Occipital lobe (tissue), 1 donor: ENCODE measurements at regions not wholly inside any gene's neighbourhood (a gene's known extent, or its start where the extent isn't known, plus 50 kb on each side); places are given as distances from the start of the nearest gene placed in this dataset.
"Not testable (repeated sequence)": the region's sequence is repeated elsewhere in the genome, so short reads cannot be mapped to it uniquely, and the experiment has no call there.

ENCODE experiments used
- DNase-seq: peaks from one replicate; lab custom pipeline; 2025; lab: John Stamatoyannopoulos, UW

GRCh38 chr20:51305316-51306052, 237.0 kb downstream of the NFATC2 start:
- DNase-seq, result no peak

DNA sequence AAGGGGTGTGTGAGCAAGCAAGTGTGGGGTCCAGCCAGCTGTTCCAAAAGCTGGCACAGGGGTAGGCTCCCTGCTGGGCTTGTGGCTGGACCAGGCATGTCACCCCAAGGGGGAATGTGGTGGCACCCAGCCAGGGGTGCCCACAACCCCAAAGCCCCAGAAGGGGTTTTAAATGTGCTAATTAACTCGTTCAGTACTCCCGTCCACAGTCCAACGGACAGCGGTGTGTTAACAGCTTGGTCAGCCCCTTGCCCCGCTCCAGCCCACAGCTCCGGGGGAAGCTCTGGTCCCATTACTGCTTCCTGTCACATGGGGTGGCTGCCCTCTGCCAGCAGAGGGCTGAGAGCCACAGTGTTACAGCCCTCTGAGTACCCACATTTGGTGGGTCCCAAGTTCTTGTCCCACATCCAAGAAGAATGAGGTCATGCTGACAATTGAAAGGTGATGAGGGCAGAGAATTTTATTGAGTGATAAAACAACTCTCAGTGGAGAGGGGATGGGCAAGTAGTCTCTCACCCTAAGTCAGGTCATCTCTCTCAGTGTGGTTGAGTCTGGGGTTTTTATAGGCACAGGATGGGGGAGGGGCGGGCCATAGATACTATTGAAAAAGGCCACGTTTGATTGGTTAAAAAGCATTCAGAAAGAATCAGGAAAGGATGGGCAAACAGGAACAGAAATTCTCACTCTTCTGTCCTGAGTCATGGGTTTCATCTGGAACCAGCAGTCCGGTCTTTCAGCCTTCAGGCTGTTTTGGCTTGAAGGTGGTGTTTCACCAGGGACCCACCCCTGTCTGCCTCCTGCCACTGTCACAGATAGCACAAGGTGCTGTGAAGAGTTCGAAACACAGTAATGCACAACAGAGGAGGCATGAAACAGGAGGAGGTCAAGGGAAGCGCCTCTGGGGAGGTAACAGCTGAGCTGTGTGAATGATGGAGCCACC, 238.5 kb downstream of the NFATC2 start:
- DNase-seq, result no peak

DNA sequence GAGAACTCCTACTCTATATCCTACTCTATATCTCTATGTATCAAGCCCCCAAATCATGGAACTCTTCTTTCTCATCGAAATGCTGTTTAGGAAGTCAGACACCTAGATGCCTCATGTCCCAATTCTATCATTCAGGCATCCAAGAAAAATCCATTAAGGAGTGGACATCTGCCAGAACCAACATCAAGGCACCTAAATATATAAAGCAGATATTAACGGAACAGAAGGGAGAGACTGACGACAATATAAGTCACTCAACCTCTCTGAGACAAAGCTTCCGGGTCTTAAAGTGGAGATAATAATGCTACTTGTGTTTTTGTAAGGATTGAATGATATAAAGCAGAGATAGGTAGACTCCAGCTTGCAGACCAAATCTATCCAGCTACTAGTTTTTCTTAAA, 241.5 kb downstream of the NFATC2 start:
- DNase-seq, result no peak

GRCh38 chr20:51300104-51300503, 242.4 kb downstream of the NFATC2 start:
- no peak for DNase-seq

DNA sequence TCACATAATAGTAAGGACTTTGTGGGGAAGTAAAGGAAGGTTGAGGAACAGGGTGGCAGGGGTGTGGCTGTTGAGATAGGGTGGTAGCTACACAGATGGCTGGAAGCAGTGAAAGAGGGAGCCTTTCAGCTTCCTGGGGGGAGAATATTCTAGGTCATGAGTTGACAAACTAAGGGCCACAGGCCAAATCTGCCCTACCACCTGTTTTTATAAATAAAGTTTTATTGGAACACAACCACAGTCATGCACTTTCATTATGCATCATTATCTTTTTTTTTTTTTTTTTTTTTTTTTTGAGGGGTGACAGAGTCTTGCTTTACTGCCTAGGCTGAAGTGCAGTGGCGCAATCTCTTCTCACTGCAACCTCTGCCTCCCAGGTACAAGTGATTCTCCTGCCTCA, 243.1 kb downstream of the NFATC2 start:
- no peak for DNase-seq

GRCh38 chr20:51298141-51298749, 244.3 kb downstream of the NFATC2 start:
- DNase-seq, result no peak

- no peak for DNase-seq
Observed at GRCh38 chr20:51287628-51288413, 254.7 kb downstream of the NFATC2 start.

- no peak for DNase-seq
Observed at GRCh38 chr20:51286758-51287157, 255.8 kb downstream of the NFATC2 start.

DNA sequence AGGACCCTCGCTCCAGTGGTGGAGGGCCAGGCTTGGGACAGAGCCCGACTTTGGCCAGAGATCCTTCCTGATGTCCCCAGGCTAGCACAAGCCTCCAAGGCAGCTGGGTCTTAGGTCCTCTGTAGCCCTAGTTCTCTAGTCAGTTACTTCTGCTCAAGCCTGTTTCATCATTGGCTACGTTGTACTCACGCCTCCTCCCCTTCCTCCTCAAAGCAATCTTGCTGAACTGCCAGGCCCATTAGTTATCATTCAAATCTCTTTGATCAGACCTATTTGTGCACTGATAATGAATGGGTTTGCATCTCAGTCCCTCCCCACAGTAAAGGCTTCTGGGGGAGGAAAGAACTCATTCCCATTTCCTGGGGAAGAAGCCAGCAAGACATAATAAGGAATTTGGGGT, 256.8 kb downstream of the NFATC2 start:
- no peak for DNase-seq

- no peak for DNase-seq
Observed at GRCh38 chr20:51284871-51285270, 257.6 kb downstream of the NFATC2 start.

DNA sequence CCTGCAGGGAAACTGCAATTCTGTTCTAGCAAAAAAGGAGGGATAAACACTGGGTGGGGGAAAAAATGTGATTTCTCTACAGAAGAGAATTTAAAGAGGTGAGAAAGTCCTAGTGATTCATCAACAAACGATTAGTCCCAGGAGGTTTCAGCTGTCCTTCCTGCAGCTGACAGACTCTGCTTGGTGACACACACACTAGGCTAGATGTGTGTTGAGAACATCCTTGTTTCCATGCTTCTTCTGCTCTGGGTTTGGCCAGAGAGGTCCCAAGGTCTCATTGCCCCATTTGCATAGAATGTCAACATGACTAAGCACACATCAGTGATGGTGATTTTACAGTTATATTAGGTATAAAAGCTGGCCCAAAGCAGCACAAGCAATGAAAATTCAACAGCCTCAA, 258.3 kb downstream of the NFATC2 start:
- DNase-seq, result no peak

DNA sequence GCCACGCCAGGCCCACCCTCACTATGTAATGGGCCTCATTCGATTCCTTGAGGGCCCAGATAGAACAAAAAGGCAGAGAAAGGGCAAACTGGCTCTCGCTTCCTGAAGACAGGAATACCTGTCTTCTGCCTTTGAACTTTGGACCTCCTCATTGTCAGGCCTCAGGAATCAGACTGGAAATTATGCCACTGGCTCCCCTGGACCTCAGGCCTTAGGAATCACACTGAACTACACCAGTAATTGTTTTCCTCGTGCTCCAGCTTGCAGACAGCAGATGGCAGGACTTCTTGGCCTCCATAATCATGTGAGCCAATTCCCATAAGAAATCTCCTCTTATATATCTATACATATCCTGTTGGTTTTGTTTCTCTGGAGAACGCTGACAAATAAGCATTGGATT, 258.6 kb upstream of the KCNG1 start:
- no peak for DNase-seq

GRCh38 chr20:51280047-51280446, 257.1 kb upstream of the KCNG1 start:
- no peak for DNase-seq

DNA sequence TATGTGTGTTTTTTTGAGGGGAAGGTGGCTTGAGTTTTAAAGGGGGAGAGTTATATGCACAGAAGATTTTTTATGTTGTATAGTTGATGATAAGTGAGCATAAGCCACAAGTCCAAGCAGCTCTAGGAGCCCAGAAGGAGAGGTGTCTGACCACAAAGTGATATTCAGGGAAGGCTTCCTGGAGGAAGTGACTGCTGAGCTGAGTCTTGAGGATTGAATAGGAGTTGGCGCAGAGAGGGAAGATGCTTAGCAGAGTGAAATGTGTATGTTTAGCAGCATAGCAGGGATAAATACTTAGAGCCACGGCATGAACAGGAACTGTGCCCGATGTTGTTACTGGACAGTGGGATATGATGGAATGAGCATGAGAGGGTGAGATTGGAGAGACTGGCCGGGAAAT, 255.1 kb upstream of the KCNG1 start:
- DNase-seq, result no peak

- DNase-seq, result no peak
Observed at GRCh38 chr20:51276296-51276695, 253.4 kb upstream of the KCNG1 start.

DNA sequence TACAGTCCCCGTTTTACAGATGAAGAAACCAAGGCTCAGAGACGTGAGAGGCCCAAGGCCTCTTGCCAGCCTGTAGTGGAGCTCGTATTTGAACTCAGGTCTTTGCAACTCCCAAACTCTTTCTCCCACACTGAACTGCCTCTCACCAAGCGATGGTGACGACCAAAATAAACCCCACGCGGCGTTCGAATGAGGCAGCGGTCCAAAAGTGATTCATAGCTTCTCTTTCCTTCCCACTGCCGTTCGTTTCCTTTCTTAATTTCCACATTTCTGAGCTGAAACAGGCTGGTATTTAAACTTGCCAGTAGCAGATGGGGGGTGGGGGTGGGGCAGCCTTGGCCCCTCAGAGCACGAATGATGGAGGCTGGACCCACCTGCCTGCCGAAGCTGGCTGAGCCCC, 252.9 kb upstream of the KCNG1 start:
- DNase-seq, result peak; percentile 30

DNA sequence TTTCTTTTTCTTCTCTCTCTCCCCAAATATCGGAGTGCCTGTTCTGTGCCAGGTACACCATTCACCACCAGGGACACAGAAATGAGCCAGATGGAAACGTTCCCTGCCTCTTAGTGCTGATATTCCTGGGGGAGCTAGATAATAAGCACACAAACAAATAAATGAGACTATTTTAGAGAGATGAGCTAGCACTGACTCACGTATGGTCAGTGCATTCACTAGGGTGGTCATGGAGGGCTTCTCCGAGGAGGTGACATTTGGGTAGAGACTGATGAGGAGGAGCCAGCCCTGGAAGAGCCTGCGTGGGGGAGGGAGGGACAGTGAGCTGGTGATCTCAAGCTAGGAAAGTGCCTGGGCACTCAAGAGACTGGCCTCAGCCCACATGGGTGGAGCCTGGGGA, 252.3 kb upstream of the KCNG1 start:
- no peak for DNase-seq

GRCh38 chr20:51272401-51272800, 249.5 kb upstream of the KCNG1 start:
- DNase-seq, result no peak

DNA sequence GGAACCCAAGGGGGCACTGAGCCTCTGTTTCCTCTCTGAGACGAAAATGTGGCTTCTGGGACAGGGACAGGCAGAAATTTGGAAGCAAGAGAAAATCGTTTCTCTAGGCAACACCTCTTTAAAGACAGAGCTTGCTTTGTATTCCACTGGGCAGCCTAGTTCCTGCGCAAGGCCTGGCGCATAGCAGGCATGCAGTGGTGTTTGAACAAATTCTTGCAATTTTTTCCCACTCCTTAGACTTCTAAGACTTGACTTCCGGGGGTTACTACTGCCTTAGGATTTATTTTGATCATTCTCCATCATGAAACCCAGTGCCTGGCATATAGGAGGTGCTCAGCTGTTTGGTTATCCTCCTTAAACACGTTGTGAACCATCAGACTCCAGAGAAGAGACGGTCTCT, 249.0 kb upstream of the KCNG1 start:
- DNase-seq, result no peak

DNA sequence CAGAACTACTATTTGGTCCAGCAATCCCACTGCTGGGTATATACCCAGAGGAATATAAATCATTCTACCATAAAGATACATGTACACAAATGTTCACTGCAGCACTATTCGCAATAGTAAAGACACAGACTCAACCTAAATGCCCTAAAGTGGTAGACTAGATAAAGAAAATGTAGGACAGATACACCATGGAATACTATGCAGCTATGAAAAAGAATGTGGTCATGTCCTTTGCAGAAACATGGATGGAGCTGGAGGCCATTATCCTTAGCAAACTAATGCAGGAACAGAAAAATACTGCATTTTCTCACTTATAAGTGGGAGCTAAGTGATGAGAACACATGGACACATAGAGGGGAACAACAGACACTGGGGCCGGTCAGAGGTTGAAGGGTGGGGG, 248.4 kb upstream of the KCNG1 start:
- DNase-seq, result not testable (repeated sequence)

- DNase-seq, result no peak
Observed at GRCh38 chr20:51269671-51270070, 246.8 kb upstream of the KCNG1 start.

DNA sequence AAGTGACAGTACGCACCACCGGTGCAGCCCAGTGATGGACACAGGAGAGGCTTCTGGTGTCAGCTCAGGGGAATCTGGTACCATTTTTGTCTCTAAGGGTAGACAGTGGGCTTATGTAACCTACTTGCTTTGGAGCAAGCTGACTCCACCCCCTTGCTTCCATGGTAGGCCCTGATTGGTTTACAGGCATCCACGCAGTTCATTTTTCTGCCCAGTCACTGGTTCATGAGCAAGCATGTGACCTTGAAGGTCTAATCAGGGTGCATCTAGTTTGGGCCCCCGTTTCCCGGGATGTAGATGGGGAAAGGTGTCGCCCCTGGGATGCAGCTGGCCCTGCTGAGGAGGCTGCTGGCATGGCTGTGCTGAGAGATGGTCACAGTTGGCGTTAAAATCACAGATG, 244.8 kb upstream of the KCNG1 start:
- no peak for DNase-seq
